ENCODE measurements at regions not wholly inside any gene's neighbourhood (a gene's known extent, or its start where the extent isn't known, plus 50 kb on each side); places are given as distances from the start of the nearest gene placed in this dataset.
"Not testable (repeated sequence)": the region's sequence is repeated elsewhere in the genome, so short reads cannot be mapped to it uniquely, and the experiment has no call there.

- TF ChIP-seq, protein P1, sequence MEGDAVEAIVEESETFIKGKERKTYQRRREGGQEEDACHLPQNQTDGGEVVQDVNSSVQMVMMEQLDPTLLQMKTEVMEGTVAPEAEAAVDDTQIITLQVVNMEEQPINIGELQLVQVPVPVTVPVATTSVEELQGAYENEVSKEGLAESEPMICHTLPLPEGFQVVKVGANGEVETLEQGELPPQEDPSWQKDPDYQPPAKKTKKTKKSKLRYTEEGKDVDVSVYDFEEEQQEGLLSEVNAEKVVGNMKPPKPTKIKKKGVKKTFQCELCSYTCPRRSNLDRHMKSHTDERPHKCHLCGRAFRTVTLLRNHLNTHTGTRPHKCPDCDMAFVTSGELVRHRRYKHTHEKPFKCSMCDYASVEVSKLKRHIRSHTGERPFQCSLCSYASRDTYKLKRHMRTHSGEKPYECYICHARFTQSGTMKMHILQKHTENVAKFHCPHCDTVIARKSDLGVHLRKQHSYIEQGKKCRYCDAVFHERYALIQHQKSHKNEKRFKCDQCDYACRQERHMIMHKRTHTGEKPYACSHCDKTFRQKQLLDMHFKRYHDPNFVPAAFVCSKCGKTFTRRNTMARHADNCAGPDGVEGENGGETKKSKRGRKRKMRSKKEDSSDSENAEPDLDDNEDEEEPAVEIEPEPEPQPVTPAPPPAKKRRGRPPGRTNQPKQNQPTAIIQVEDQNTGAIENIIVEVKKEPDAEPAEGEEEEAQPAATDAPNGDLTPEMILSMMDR (IDR thresholded peaks at IDR 0.05; ENCODE audit: borderline replicate concordance, insufficient read depth, low read depth, low read length): no peak
- H3K4me3 ChIP-seq (ENCODE audit: low read depth, low read length): no peak overlapping the region
Measured at GRCh38 chr15:70579766-70580165, 183.6 kb downstream of the UACA start.

GRCh38 chr15:70578196-70578595 lies 185.2 kb downstream of the UACA start:
- H3K4me3 ChIP-seq (ENCODE audit: low read depth, low read length): no peak overlapping the region
- TF ChIP-seq, protein P1 (IDR thresholded peaks at IDR 0.05; ENCODE audit: borderline replicate concordance, insufficient read depth, low read depth, low read length): no peak

DNA sequence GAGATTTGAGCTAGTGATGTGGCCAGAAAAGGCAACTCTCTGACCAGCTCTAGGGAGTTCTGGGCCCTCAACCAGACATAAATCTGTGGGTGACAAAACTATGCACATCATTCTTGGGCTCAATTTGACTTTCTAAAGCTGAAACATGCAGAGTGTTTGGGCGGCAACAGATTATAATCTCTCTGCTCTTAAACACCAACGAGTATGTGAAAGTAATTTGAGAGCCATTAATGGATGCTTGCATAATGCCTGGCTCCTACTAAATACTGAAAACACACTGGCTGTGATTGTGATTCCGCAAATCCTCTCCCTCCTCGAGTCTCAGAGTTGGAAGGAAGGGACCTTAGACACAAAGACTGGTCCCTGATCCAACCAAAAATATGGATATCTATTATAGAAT lies 186.7 kb downstream of the UACA start:
- TF ChIP-seq, protein P1 (IDR thresholded peaks at IDR 0.05; ENCODE audit: borderline replicate concordance, insufficient read depth, low read depth, low read length): no peak
- H3K4me3 ChIP-seq (ENCODE audit: low read depth, low read length): no peak overlapping the region

GRCh38 chr15:70576276-70576675 lies 187.1 kb downstream of the UACA start:
- TF ChIP-seq, protein P1 (IDR thresholded peaks at IDR 0.05; ENCODE audit: borderline replicate concordance, insufficient read depth, low read depth, low read length): no peak
- no peak overlapping the region for H3K4me3 ChIP-seq (ENCODE audit: low read depth, low read length)

DNA sequence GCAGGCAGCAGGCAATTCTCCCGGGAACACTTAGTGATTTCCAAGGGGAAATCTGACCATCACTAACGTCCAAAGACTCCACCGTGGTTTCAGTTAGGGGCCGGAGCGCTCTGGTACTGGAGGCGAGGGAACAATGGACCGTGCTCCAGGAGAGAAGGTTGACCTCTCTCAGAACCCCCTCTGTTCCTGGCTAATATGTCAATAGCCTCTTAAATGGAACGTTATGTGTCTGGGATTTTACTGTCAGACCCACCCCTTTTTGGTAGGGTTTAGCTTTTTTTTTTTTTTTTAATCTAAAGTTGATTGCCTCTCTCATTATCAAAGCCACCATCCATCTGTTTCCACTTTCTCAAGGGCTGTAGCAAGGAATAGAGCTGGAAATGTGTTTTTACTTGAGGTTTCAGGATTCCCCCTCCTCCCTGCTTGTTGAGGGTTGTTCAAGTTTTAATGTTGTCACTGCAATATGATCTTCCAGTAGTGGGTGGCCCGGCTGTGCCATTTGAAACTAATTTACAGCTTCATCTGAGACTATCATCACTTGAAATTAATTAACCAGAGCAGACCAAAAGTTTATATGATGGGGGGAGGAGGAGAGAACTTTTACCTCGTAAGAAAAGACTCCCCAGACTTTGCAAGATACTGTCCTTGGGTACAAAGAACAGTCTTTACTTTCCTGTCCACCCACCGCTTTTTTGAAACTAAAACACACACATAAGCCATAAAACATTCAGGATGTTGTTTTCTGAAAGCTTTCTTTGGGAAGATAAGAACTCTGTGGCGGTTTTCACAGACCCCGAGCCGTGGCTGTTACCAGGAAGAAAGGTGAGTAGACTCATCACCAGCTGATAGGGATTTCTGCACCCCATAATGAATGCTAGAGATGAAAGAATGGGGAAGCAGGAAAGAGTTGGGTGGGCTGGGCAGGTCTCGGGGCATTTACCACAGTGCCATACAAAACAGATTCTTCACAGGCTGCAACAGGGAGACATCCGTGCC lies 187.8 kb downstream of the UACA start:
- H3K4me3 ChIP-seq (ENCODE audit: low read depth, low read length): no peak overlapping the region
- TF ChIP-seq, protein P1 (IDR thresholded peaks at IDR 0.05; ENCODE audit: borderline replicate concordance, insufficient read depth, low read depth, low read length): no peak

- H3K4me3 ChIP-seq (ENCODE audit: low read depth, low read length): not testable (repeated sequence)
Measured at GRCh38 chr15:70574325-70574724, 189.0 kb downstream of the UACA start.

DNA sequence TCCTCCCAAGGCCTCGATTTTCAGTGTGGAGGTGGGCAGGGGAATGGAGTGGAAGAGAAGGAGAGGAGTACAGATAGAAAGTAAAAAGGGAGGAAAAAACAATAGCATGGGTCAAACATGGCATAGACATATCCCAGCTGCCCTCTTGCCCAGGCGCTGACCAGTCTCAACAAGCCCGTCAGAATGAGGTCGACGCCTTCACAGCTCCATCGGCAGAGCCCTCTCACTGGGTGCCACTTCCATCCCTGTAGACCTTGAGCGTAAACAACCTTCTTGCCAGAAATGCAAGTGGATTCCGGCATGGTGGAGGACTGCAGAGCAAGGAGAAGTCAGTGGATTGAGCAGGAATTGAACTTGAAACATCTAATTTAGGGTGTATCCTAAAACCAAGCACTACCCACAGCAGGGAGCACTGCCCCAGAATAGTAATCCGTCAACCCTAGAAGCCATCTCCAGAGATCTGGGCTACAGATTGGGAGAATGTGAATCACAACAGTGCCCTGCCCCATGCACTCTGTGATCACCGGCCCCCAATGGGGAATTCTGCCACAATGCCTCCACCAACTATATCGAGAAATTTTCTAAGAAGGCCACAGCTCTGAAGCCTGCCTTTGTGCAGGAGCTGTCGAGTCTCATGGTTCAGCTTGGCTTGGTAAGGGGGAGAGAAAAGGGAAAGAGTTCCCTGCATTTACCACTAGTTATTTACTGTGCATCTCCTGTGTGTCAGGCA lies 190.1 kb downstream of the UACA start:
- H3K4me3 ChIP-seq (ENCODE audit: low read depth, low read length): no peak overlapping the region
- TF ChIP-seq, protein P1 (IDR thresholded peaks at IDR 0.05; ENCODE audit: borderline replicate concordance, insufficient read depth, low read depth, low read length): no peak

Measured in GM12875 (cell line).